GM23338 (cell line): ENCODE measurements at regions not wholly inside any gene's neighbourhood (a gene's known extent, or its start where the extent isn't known, plus 50 kb on each side); places are given as distances from the start of the nearest gene placed in this dataset.

Experiments used
- ATAC-seq: fragments of 200-7000 bp; cut with Tn5 transposase; 3 replicates; pipeline ENCODE4 v1.9.1; 2020
- DNase-seq: peaks from one replicate; pipeline ENCODE4 v3.0.0-alpha.2; 2015; ENCODE audit warnings: low spot score
- H2AFZ ChIP-seq: fragments of 200-600 bp; sonication (generic); 2 replicates; pipeline ENCODE4 v1.8.0; 2016; ENCODE audit warnings: antibody characterized with exemption, mild to moderate bottlenecking, moderate library complexity
- H3F3A ChIP-seq: fragments of 200-600 bp; sonication (generic); replicated peaks from 2 replicates; pipeline ENCODE4 v1.8.0; 2017; ENCODE audit warnings: antibody characterized with exemption, mixed run types, low read depth
- H3K27ac ChIP-seq: fragments of 200-600 bp; sonication (generic); 2 replicates; pipeline ENCODE4 v1.6.1; 2016; ENCODE audit warnings: low read depth
- H3K27me3 ChIP-seq: fragments of 200-600 bp; sonication (generic); 2 replicates; pipeline ENCODE4 v1.8.0; 2016; ENCODE audit warnings: mild to moderate bottlenecking, mixed run types, moderate library complexity; ENCODE audit not compliant: insufficient read depth
- H3K36me3 ChIP-seq: fragments of 200-600 bp; sonication (generic); 2 replicates; pipeline ENCODE4 v1.8.0; 2016; ENCODE audit warnings: mild to moderate bottlenecking; ENCODE audit not compliant: insufficient read depth
- H3K4me1 ChIP-seq: fragments of 200-600 bp; sonication (generic); 2 replicates; pipeline ENCODE4 v1.8.0; 2016; ENCODE audit warnings: mild to moderate bottlenecking, moderate library complexity; ENCODE audit not compliant: insufficient read depth
- H3K4me2 ChIP-seq: fragments of 200-600 bp; sonication (generic); 2 replicates; pipeline ENCODE4 v1.7.1; 2017; ENCODE audit warnings: mixed run types
- H3K4me3 ChIP-seq: fragments of 200-600 bp; sonication (generic); 2 replicates; pipeline ENCODE4 v1.6.1; 2016; ENCODE audit warnings: mixed run types
- H3K79me2 ChIP-seq: fragments of 200-600 bp; sonication (generic); replicated peaks from 2 replicates; pipeline ENCODE4 v1.8.0; 2017; ENCODE audit warnings: mild to moderate bottlenecking; ENCODE audit not compliant: insufficient read depth
- H3K9me2 ChIP-seq: fragments of 200-600 bp; sonication (generic); 2 replicates; pipeline ENCODE4 v1.8.0; 2017; ENCODE audit not compliant: insufficient read depth
- H4K20me1 ChIP-seq: fragments of 200-600 bp; sonication (generic); replicated peaks from 2 replicates; pipeline ENCODE4 v1.8.0; 2017; ENCODE audit warnings: mild to moderate bottlenecking; ENCODE audit not compliant: insufficient read depth
- H3K27ac Mint-ChIP-seq: 2 replicates; pipeline ENCODE4 v1.8.0; 2020; ENCODE audit warnings: inconsistent platforms, mild to moderate bottlenecking, moderate library complexity, mixed read lengths
- H3K27me3 Mint-ChIP-seq: 3 replicates; pipeline ENCODE4 v1.8.0; 2022; ENCODE audit warnings: low read depth, mild to moderate bottlenecking, moderate library complexity, mixed read lengths, inconsistent platforms; ENCODE audit not compliant: insufficient read depth, poor library complexity
- H3K36me3 Mint-ChIP-seq: 3 replicates; pipeline ENCODE4 v1.8.0; 2021; ENCODE audit warnings: low read depth, mild to moderate bottlenecking, inconsistent platforms, moderate library complexity, mixed read lengths
- H3K4me1 Mint-ChIP-seq: 3 replicates; pipeline ENCODE4 v1.8.0; 2020; ENCODE audit warnings: mild to moderate bottlenecking, inconsistent platforms, mixed read lengths
- H3K4me3 Mint-ChIP-seq: 3 replicates; pipeline ENCODE4 v1.8.0; 2021; ENCODE audit warnings: moderate library complexity, mild to moderate bottlenecking, inconsistent platforms, mixed read lengths
- H3K9me3 Mint-ChIP-seq: 3 replicates; pipeline ENCODE4 v1.8.0; 2020; ENCODE audit warnings: moderate library complexity, mild to moderate bottlenecking, inconsistent platforms, mixed read lengths
- CREB1 ChIP-seq: fragments of 250-450 bp; sonication (Bioruptor Pico); IDR thresholded peaks from 2 replicates; pipeline ENCODE4 v1.5.0; 2020; ENCODE audit warnings: low read depth, mild to moderate bottlenecking, moderate library complexity
- EZH2 ChIP-seq: fragments of 200-600 bp; sonication (generic); IDR thresholded peaks from one replicate; pipeline ENCODE4 v1.8.0; 2017; ENCODE audit warnings: antibody characterized with exemption, mild to moderate bottlenecking, low read depth; ENCODE audit not compliant: unreplicated experiment
- EZH2phosphoT487 ChIP-seq: fragments of 200-600 bp; sonication (generic); IDR thresholded peaks from one replicate; pipeline ENCODE4 v1.8.1; 2018; ENCODE audit warnings: antibody characterized with exemption; ENCODE audit not compliant: unreplicated experiment
- JUNB ChIP-seq: IDR thresholded peaks from one replicate; pipeline ENCODE4 v1.6.1; 2016; ENCODE audit warnings: antibody characterized with exemption; ENCODE audit not compliant: unreplicated experiment
- NANOG ChIP-seq: IDR thresholded peaks from 2 replicates; pipeline ENCODE4 v1.6.1; 2016; ENCODE audit warnings: antibody characterized with exemption, borderline replicate concordance
- POLR2AphosphoS5 ChIP-seq: IDR thresholded peaks from 2 replicates; pipeline ENCODE4 v1.6.1; 2016; ENCODE audit warnings: antibody characterized with exemption, low read depth
- STAT1 ChIP-seq: IDR thresholded peaks from one replicate; pipeline ENCODE4 v1.6.1; 2016; ENCODE audit warnings: antibody characterized with exemption; ENCODE audit not compliant: unreplicated experiment
- ZNF114 ChIP-seq: fragments of 250-450 bp; sonication (Bioruptor Pico); IDR thresholded peaks from 2 replicates; pipeline ENCODE4 v1.5.0; 2020; ENCODE audit warnings: mild to moderate bottlenecking, moderate library complexity
- ZNF331 ChIP-seq: fragments of 250-450 bp; sonication (Bioruptor Pico); IDR thresholded peaks from 2 replicates; pipeline ENCODE4 v1.5.0; 2020; ENCODE audit warnings: low read depth, mild to moderate bottlenecking, moderate library complexity
- TF ChIP-seq, protein P1 (sequence below), 2 experiments: fragments of 200-600 bp in 1 of 2; sonication (generic) in 1 of 2; conservative IDR thresholded peaks; 2 replicates each; pipeline versions ENCODE4 v1.5.1 to v1.6.1; 2016 to 2017; ENCODE audit warnings: antibody characterized with exemption in 2 of 2, low read depth in 2 of 2, mild to moderate bottlenecking in 2 of 2, moderate library complexity in 1 of 2
- TF ChIP-seq, protein P2 (sequence below): IDR thresholded peaks from one replicate; pipeline ENCODE4 v1.6.1; 2018; ENCODE audit warnings: antibody characterized with exemption; ENCODE audit not compliant: unreplicated experiment
- TF ChIP-seq, protein P3 (sequence below): IDR thresholded peaks from 2 replicates; pipeline ENCODE4 v1.6.1; 2016; ENCODE audit warnings: antibody characterized with exemption
- TF ChIP-seq, protein P4 (sequence below): fragments of 250-450 bp; sonication (Bioruptor Pico); IDR thresholded peaks from 2 replicates; pipeline ENCODE4 v1.5.0; 2020; ENCODE audit warnings: mild to moderate bottlenecking, moderate library complexity

DNA sequence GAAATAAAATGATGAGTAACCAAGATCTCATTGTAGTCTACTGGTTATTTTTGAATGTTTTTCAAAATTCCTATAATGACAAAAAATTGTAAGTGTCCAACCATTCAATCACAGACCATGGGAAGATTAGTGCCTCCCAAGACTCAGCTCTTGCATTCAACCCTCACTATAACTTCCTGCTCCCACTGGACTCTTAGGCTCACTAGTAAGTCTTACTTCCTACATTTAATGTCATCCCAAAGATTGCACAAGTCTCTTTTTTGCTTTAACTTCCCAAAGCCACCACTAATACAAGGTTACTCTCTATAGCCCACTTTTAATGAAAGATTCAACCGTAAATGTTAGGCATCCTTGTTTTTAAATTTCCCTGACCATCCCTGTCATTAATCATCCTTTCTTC lies 111.9 kb upstream of the NRBF2 start:
- no peaks in the 10 kb centered on the region for H3K27me3 Mint-ChIP-seq
- Histone ChIP-seq H3K4me3 (no peak overlapping the region), H4K20me1 (no peaks in the 10 kb centered on the region), H3K27ac (no peak overlapping the region), H3K4me2 (no peak overlapping the region), H3K79me2 (no peaks in the 10 kb centered on the region), H3K4me1 (no peaks in the 10 kb centered on the region), H3K9me2 (peaks cover 4% of the 10 kb centered on the region; the same call in 1 of the 2 replicates), H2AFZ (no peak overlapping the region), H3F3A (no peaks in the 10 kb centered on the region), H3K27me3 (no peaks in the 10 kb centered on the region), H3K36me3 (no peaks in the 10 kb centered on the region)
- no peaks in the 10 kb centered on the region for H3K9me3 Mint-ChIP-seq
- peaks cover 5% of the 10 kb centered on the region; the same call in 1 of the 3 replicates for H3K4me1 Mint-ChIP-seq
- no peaks in the 10 kb centered on the region for H3K36me3 Mint-ChIP-seq
- DNase-seq (no peak), ATAC-seq (no peak)
- no peak overlapping the region for H3K4me3 Mint-ChIP-seq
- TF ChIP-seq STAT1, result no peak
- TF ChIP-seq CREB1 (CRISPR knock-in tag), result no peak
- TF ChIP-seq, protein P1, sequence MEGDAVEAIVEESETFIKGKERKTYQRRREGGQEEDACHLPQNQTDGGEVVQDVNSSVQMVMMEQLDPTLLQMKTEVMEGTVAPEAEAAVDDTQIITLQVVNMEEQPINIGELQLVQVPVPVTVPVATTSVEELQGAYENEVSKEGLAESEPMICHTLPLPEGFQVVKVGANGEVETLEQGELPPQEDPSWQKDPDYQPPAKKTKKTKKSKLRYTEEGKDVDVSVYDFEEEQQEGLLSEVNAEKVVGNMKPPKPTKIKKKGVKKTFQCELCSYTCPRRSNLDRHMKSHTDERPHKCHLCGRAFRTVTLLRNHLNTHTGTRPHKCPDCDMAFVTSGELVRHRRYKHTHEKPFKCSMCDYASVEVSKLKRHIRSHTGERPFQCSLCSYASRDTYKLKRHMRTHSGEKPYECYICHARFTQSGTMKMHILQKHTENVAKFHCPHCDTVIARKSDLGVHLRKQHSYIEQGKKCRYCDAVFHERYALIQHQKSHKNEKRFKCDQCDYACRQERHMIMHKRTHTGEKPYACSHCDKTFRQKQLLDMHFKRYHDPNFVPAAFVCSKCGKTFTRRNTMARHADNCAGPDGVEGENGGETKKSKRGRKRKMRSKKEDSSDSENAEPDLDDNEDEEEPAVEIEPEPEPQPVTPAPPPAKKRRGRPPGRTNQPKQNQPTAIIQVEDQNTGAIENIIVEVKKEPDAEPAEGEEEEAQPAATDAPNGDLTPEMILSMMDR (conservative IDR thresholded peaks at IDR 0.05; ENCODE audit: low read depth in 2 of 2), result no peak
- TF ChIP-seq, protein P2, sequence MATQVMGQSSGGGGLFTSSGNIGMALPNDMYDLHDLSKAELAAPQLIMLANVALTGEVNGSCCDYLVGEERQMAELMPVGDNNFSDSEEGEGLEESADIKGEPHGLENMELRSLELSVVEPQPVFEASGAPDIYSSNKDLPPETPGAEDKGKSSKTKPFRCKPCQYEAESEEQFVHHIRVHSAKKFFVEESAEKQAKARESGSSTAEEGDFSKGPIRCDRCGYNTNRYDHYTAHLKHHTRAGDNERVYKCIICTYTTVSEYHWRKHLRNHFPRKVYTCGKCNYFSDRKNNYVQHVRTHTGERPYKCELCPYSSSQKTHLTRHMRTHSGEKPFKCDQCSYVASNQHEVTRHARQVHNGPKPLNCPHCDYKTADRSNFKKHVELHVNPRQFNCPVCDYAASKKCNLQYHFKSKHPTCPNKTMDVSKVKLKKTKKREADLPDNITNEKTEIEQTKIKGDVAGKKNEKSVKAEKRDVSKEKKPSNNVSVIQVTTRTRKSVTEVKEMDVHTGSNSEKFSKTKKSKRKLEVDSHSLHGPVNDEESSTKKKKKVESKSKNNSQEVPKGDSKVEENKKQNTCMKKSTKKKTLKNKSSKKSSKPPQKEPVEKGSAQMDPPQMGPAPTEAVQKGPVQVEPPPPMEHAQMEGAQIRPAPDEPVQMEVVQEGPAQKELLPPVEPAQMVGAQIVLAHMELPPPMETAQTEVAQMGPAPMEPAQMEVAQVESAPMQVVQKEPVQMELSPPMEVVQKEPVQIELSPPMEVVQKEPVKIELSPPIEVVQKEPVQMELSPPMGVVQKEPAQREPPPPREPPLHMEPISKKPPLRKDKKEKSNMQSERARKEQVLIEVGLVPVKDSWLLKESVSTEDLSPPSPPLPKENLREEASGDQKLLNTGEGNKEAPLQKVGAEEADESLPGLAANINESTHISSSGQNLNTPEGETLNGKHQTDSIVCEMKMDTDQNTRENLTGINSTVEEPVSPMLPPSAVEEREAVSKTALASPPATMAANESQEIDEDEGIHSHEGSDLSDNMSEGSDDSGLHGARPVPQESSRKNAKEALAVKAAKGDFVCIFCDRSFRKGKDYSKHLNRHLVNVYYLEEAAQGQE, result no peak
- no peak for TF ChIP-seq NANOG
- TF ChIP-seq, protein P3, sequence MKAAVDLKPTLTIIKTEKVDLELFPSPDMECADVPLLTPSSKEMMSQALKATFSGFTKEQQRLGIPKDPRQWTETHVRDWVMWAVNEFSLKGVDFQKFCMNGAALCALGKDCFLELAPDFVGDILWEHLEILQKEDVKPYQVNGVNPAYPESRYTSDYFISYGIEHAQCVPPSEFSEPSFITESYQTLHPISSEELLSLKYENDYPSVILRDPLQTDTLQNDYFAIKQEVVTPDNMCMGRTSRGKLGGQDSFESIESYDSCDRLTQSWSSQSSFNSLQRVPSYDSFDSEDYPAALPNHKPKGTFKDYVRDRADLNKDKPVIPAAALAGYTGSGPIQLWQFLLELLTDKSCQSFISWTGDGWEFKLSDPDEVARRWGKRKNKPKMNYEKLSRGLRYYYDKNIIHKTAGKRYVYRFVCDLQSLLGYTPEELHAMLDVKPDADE, result no peak
- no peak for TF ChIP-seq EZH2
- TF ChIP-seq ZNF331 (CRISPR knock-in tag), result no peak
- no peak for TF ChIP-seq POLR2AphosphoS5
- TF ChIP-seq EZH2phosphoT487, result no peak
- TF ChIP-seq, protein P4, sequence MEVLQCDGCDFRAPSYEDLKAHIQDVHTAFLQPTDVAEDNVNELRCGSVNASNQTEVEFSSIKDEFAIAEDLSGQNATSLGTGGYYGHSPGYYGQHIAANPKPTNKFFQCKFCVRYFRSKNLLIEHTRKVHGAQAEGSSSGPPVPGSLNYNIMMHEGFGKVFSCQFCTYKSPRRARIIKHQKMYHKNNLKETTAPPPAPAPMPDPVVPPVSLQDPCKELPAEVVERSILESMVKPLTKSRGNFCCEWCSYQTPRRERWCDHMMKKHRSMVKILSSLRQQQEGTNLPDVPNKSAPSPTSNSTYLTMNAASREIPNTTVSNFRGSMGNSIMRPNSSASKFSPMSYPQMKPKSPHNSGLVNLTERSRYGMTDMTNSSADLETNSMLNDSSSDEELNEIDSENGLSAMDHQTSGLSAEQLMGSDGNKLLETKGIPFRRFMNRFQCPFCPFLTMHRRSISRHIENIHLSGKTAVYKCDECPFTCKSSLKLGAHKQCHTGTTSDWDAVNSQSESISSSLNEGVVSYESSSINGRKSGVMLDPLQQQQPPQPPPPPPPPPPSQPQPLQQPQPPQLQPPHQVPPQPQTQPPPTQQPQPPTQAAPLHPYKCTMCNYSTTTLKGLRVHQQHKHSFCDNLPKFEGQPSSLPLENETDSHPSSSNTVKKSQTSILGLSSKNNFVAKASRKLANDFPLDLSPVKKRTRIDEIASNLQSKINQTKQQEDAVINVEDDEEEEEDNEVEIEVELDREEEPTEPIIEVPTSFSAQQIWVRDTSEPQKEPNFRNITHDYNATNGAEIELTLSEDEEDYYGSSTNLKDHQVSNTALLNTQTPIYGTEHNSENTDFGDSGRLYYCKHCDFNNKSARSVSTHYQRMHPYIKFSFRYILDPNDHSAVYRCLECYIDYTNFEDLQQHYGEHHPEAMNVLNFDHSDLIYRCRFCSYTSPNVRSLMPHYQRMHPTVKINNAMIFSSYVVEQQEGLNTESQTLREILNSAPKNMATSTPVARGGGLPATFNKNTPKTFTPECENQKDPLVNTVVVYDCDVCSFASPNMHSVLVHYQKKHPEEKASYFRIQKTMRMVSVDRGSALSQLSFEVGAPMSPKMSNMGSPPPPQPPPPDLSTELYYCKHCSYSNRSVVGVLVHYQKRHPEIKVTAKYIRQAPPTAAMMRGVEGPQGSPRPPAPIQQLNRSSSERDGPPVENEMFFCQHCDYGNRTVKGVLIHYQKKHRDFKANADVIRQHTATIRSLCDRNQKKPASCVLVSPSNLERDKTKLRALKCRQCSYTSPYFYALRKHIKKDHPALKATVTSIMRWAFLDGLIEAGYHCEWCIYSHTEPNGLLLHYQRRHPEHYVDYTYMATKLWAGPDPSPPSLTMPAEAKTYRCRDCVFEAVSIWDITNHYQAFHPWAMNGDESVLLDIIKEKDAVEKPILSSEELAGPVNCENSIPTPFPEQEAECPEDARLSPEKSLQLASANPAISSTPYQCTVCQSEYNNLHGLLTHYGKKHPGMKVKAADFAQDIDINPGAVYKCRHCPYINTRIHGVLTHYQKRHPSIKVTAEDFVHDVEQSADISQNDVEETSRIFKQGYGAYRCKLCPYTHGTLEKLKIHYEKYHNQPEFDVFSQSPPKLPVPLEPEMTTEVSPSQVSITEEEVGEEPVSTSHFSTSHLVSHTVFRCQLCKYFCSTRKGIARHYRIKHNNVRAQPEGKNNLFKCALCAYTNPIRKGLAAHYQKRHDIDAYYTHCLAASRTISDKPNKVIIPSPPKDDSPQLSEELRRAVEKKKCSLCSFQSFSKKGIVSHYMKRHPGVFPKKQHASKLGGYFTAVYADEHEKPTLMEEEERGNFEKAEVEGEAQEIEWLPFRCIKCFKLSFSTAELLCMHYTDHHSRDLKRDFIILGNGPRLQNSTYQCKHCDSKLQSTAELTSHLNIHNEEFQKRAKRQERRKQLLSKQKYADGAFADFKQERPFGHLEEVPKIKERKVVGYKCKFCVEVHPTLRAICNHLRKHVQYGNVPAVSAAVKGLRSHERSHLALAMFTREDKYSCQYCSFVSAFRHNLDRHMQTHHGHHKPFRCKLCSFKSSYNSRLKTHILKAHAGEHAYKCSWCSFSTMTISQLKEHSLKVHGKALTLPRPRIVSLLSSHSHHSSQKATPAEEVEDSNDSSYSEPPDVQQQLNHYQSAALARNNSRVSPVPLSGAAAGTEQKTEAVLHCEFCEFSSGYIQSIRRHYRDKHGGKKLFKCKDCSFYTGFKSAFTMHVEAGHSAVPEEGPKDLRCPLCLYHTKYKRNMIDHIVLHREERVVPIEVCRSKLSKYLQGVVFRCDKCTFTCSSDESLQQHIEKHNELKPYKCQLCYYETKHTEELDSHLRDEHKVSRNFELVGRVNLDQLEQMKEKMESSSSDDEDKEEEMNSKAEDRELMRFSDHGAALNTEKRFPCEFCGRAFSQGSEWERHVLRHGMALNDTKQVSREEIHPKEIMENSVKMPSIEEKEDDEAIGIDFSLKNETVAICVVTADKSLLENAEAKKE (CRISPR knock-in tag), result no peak
- TF ChIP-seq ZNF114 (CRISPR knock-in tag), result no peak
- TF ChIP-seq JUNB, result no peak
- H3K27ac Mint-ChIP-seq, result peak overlapping the region; percentile 41; the same call in 1 of the 2 replicates
